ENCODE measurements at regions not wholly inside any gene's neighbourhood (a gene's known extent, or its start where the extent isn't known, plus 50 kb on each side); places are given as distances from the start of the nearest gene placed in this dataset.

DNA sequence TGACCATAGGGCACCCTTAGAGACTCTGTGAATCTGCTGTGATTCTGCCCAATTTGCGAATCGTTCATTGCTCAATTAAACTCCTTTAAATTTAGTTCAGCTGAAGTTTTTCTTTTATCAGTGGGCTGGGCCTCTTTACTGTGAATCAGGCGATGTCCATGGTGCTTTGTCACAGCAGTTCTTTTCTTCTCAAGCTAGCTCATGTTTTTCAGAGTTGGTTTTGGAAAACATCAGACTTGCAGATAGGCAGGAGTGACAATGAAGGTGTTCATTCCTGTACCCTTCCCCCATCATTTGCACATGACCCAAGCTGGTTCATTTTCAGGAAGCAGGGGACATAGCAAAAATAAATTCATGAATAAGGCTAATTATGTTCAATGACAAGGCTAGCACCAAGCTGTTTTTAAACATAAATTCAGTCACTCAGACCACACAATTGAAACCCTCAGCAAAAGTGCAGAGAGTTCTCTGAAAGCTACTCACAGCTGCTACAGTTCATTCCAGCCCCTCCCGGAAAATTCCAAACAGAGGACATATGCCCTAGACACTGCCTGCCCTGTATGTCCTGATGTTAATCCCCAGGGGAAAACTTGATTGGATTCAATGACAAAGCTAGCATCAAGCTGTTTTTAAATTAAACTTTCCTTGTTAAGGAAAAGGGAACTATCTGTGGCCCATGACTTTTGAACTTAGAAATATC is 383.3 kb downstream of the C12orf75 start:
- H3K27ac Mint-ChIP-seq = no peak overlapping the region
- H3K27ac ChIP-seq (ENCODE audit: low read length) = no peak overlapping the region
- 87% methylated on average over 4 of the region's 4 CpGs for WGBS (ENCODE audit: insufficient coverage)

GRCh38 chr12:105716621-105717020 is 386.1 kb downstream of the C12orf75 start:
- H3K4me1 Mint-ChIP-seq = no peaks in the 10 kb centered on the region
- DNase-seq = no peak
- H3K4me1 ChIP-seq (ENCODE audit: control insufficient read depth, insufficient read depth, low read length) = no peaks in the 10 kb centered on the region

More for the DNA sequence above, 383.3 kb downstream of the C12orf75 start:
- Mint-ChIP-seq H3K27me3 (ENCODE audit: low read depth in 2 of 2) (peaks cover 9 to 11% of the 10 kb centered on the region in 2 donors), H3K36me3 (no peaks in the 10 kb centered on the region), H3K9me3 (peaks cover 2% of the 10 kb centered on the region in 2 donors), H3K4me1 (no peaks in the 10 kb centered on the region), H3K4me3 (no peak overlapping the region)
- ATAC-seq (no peak), DNase-seq (no peak)
- TF ChIP-seq, protein P1, sequence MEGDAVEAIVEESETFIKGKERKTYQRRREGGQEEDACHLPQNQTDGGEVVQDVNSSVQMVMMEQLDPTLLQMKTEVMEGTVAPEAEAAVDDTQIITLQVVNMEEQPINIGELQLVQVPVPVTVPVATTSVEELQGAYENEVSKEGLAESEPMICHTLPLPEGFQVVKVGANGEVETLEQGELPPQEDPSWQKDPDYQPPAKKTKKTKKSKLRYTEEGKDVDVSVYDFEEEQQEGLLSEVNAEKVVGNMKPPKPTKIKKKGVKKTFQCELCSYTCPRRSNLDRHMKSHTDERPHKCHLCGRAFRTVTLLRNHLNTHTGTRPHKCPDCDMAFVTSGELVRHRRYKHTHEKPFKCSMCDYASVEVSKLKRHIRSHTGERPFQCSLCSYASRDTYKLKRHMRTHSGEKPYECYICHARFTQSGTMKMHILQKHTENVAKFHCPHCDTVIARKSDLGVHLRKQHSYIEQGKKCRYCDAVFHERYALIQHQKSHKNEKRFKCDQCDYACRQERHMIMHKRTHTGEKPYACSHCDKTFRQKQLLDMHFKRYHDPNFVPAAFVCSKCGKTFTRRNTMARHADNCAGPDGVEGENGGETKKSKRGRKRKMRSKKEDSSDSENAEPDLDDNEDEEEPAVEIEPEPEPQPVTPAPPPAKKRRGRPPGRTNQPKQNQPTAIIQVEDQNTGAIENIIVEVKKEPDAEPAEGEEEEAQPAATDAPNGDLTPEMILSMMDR (IDR thresholded peaks at IDR 0.05) = no peak
- no peak overlapping the region for H3K4me3 ChIP-seq (ENCODE audit: low read length)
- no peaks in the 10 kb centered on the region for H3K36me3 ChIP-seq (ENCODE audit: control insufficient read depth, insufficient read depth, low read length)
- H3K4me1 ChIP-seq (ENCODE audit: control insufficient read depth, insufficient read depth, low read length) = no peaks in the 10 kb centered on the region
- no peaks in the 10 kb centered on the region for H3K27me3 ChIP-seq (ENCODE audit: control insufficient read depth, insufficient read depth, low read length)
- peaks cover under 1% of the 10 kb centered on the region for H3K9me3 ChIP-seq (ENCODE audit: control insufficient read depth, insufficient read depth, low read length)
- intact Hi-C loops (cut with micrococcal nuclease) = no loop called here

DNA sequence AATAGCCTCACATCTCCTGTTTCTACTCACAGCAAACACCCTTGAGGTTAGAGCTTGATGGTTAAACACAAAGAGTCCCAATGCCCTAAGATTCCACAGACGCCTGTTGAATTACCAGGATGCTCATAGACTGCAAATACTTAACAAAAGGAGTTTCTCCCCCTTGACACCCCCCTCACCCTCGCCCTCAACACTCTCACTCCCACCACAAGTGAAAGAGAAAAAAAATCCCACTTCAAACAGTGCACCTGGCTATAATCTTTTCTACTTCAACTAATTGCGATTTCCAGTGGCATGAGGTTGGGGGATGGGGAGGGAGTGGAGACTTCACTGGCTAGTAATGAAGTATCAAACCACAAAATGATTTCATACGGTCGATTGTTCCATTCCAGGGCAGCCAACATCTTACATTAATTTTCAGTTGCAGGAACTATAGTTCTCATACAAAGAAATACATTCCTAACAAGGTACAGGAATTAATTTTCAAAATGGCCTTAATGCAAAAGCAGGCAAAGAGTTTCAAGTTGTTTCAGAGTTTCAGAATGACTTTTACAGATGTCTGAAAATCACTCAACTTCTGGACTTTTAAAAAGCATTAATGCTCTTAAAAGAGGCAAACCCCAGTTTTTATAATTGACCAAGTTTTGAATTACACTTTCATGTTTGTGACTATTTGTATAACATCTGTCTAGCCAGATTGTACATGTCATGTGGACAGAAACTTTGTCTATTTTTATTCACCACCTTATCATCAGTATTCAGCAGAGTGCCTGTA is 390.7 kb downstream of the C12orf75 start:
- H3K4me1 ChIP-seq (ENCODE audit: control insufficient read depth, insufficient read depth, low read length) = no peaks in the 10 kb centered on the region

More at GRCh38 chr12:105716621-105717020, 386.1 kb downstream of the C12orf75 start:
- Mint-ChIP-seq H3K36me3 (no peaks in the 10 kb centered on the region), H3K27me3 (ENCODE audit: low read depth in 2 of 2) (peaks cover 9 to 11% of the 10 kb centered on the region in 2 donors), H3K9me3 (peaks cover 2% of the 10 kb centered on the region in 2 donors), H3K4me3 (no peak overlapping the region), H3K27ac (no peak overlapping the region)
- H3K27ac ChIP-seq (ENCODE audit: low read length) = no peak overlapping the region
- WGBS (ENCODE audit: insufficient coverage) = 78% methylated on average over 5 of the region's 5 CpGs
- no peaks in the 10 kb centered on the region for H3K27me3 ChIP-seq (ENCODE audit: control insufficient read depth, insufficient read depth, low read length)
- H3K9me3 ChIP-seq (ENCODE audit: control insufficient read depth, insufficient read depth, low read length) = peaks cover 5% of the 10 kb centered on the region
- intact Hi-C loops (cut with micrococcal nuclease) = no loop called here
- TF ChIP-seq, protein P1 (IDR thresholded peaks at IDR 0.05) = no peak
- no peaks in the 10 kb centered on the region for H3K36me3 ChIP-seq (ENCODE audit: control insufficient read depth, insufficient read depth, low read length)
- no peak for ATAC-seq
- no peak overlapping the region for H3K4me3 ChIP-seq (ENCODE audit: low read length)

More for the DNA sequence above, 390.7 kb downstream of the C12orf75 start:
- TF ChIP-seq, protein P1 (IDR thresholded peaks at IDR 0.05) = no peak
- Histone ChIP-seq H3K36me3 (ENCODE audit: control insufficient read depth, insufficient read depth, low read length) (no peaks in the 10 kb centered on the region), H3K27ac (ENCODE audit: low read length) (no peak overlapping the region), H3K9me3 (ENCODE audit: control insufficient read depth, insufficient read depth, low read length) (peaks cover 5% of the 10 kb centered on the region), H3K27me3 (ENCODE audit: control insufficient read depth, insufficient read depth, low read length) (no peaks in the 10 kb centered on the region), H3K4me3 (ENCODE audit: low read length) (no peak overlapping the region)
- Mint-ChIP-seq H3K9me3 (peaks cover 2% of the 10 kb centered on the region in 2 donors), H3K27ac (no peak overlapping the region), H3K27me3 (ENCODE audit: low read depth in 2 of 2) (peaks cover 0 to 11% of the 10 kb centered on the region in 2 donors), H3K4me3 (no peak overlapping the region), H3K4me1 (no peaks in the 10 kb centered on the region), H3K36me3 (no peaks in the 10 kb centered on the region)
- no peak for ATAC-seq
- WGBS (ENCODE audit: insufficient coverage) = 47% methylated on average over 4 of the region's 5 CpGs
- no peak for DNase-seq
- intact Hi-C loops (cut with micrococcal nuclease) = no loop called here

All from natural killer cell (primary cell).